Fibroblast of skin of abdomen (primary cell): ENCODE measurements at regions not wholly inside any gene's neighbourhood (a gene's known extent, or its start where the extent isn't known, plus 50 kb on each side); places are given as distances from the start of the nearest gene placed in this dataset.

Experiments used
- DNase-seq: peaks from one replicate; pipeline ENCODE4 v3.0.0-alpha.2; 2013

DNA sequence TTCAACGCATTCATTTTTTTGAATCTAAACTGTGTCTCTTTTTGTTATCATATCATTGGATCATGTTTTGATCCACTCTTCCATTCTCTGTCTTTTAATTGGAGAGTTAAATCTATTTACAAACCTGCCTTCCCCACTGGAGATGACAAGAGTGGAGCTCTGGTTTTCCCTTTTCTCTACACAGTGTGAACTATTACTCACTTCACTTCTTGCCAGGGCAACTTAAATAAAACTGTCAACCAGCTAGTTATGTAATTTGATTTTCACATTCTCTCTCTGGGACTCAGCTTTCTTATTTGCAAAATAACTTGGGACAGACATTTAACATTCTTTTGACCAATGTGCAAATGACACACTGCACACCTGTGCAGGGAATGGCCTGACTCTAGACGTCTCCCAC, 230.8 kb upstream of the CST7 start:
- DNase-seq, result no peak

DNA sequence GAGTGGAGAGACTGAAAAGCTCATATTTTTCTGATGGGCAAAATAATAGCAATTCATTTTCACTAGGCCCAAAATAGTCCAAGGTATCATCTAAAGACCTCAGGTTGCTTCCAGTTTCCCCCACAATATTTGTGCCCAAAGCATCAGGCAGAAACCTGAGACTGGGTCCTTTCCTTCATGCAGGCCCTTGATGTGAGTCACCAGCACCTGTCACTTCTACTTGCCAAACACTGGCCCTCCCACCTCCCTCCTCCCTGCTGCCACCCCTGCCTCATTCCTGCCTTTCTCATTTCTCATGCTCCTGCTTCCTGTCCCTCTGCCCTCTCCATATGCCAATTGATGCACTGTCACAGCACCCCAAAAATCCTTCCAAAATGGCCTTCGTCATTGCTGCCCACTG, 230.4 kb upstream of the CST7 start:
- DNase-seq, result no peak

GRCh38 chr20:24720957-24721356, 228.1 kb upstream of the CST7 start:
- no peak for DNase-seq

DNA sequence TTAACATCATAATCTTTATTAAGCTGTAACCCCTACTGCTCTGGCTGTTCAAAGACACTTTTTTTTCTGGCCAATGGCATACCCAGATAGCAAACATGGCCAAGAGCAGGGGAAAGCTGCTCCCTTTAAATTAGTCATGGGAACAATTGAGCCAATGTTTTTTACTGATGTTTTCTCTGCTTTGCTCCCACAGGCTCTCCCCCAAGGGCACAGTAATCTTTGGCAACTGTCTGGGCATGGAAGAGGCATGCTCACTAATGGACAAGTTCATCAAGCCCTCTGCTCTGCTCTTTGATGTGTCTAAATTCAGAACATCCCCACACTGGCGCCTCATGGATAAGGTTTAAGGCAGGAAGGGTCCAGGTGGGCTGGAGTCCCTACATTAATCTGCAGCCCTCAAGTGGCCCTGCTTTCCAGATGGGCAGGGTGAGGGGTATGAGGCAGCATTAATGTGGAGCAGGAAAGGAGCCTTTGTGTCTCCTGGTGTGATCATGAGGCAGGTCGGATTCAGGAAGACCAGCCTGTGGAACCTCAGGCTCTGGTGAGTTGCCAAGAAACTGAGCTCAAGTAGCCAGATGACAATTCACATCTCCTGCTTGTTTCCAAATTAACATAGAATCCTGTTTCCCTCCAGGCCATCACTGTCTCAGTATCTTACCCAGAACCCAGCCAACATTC, 227.0 kb upstream of the CST7 start:
- DNase-seq, result no peak

DNA sequence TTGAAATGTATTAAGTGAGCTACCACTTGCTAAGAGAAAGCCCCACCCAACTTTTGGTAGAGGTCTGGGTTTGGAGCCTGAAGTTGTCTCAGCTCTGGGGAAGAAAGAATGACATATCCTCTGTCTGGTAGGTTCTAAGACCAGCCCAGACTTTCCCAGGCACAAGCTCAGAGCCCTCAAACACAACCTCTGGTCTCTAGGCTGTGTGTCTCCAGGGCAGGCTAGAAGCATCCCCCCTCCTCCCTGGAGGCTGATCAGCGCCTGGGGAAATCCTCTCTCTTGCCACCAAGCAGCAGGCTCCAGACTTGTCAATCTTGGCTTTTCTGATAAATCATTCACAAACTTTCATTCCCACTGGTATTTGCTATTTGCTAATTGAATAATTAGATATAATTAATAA, 226.5 kb upstream of the CST7 start:
- DNase-seq, result no peak

- no peak for DNase-seq
These were observed 225.9 kb upstream of the CST7 start for GRCh38 chr20:24723186-24723585.

DNA sequence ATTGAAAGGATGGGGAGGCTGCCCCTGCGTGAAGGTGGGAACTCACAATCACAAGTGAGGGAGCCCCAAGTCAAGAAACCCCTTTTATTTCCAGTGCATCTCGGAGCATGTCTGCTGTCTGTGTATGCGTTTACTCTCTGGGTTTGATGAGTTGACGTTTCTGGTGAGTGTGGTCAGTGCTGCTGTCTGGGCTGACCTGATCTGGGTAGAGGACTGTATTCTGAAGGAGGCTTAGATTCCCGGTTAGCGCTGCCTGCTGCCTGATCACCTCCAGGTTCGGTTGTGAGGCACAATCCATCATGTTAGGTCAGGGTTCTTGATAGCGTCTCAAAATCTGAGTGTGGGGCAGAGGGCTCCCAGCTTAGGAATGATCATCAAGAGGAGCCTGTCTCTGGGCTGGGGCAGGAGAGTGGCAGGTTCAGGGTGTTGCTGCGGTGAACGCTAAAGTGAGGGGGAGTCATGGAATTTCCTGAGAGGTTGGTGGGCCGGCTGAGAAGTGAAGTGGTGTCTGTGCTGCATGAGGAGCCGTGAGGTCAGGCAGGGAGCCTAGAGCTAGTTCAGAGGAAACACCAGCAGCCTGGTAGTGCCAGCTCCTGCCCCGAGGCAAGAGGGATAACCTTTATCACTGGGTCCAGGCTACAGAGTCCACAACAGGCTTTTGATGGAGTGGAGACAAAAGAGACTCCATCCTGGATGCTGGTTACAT, 225.3 kb upstream of the CST7 start:
- DNase-seq, result no peak

- DNase-seq, result no peak
These were observed 224.0 kb upstream of the CST7 start for GRCh38 chr20:24724982-24725533.

- no peak for DNase-seq
These were observed 221.3 kb upstream of the CST7 start for GRCh38 chr20:24727795-24728194.

DNA sequence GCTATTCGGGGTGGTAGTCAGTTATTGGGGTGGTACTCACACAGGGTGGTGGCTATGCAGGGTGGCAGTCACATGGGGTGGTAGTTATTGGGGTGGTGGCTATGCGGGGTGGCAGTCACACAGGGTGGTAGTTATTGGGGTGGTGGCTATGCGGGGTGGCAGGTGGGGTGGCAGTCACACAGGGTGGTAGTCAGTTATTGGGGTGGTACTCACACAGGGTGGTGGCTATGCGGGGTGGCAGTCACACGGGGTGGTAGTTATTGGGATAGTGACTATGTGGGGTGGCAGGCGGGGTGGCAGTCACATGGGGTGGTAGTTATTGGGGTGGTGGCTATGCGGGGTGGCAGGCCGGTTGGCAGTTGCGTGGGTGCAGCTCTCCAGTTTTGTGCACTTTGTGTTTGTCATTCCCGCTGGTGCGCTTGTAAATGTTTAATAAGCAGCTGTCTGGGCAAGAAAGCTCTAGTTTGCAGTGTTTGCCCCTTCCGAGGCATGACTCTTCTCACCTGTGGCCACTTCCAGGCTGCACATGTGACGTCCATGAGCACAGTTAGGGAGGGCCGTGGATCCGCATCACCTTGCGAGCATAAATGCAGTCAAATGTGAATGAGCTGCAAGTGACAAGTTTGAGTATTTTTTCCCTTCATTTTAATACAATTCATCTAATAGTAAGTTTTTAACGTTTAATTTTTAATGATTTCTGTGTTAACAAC, 219.0 kb upstream of the CST7 start:
- no peak for DNase-seq

DNA sequence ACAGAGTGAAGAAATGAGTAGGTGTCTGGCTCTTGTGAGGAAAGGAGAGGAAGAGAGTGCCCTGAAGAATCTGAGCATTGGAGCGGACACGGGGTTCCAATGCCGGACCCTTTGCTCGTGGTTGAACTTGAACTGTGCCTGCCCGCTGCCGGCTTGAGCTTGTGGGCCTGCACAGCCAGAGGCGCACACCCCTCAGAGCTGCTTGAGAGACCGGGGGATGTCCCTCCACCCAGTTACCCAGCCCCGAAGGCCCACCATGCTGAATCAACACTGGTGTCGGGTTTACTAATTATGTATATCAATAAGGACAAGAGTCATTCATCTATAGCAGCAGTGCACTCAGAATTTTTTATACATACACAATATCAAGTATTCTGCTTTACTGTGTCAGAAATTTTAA, 218.3 kb upstream of the CST7 start:
- DNase-seq, result no peak

GRCh38 chr20:24731312-24731711, 217.8 kb upstream of the CST7 start:
- no peak for DNase-seq

DNA sequence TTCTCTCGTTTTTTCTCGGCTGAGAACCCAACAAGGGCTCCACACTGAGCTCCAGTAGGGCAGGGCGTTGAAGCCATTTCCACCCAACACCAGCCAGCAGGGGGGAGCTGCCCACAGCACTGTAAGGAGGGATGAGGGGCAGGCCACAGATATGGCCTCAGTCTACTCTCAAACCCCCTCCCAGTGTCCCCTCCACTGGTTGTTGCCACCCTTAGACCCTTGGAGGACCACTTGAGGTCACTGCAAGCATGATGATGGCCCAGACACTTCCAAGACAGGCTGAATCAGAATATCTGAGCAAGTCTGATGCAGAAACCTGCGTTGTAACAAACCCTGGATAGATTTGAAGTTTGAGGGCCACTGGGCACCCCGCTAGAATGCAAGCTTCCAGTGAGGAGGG, 217.0 kb upstream of the CST7 start:
- no peak for DNase-seq

DNA sequence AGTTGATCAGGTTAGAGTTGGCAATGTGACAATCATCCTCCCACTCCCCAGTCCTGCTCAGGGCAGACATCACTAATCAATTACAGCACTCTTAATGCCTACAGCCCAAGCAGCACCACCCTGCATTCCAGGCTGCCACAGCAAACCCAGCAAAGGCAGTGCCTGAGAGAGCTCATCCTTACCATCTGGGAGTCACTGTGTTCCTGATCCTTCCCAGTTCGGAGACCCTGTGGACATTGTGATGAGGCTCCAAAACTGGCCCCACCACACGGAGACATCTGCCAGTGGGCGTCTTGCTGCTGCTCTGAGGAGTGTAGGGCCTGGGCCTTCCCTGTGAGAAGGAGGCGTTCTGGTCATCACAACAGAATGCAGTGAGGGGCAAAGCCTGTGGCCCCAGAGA, 216.5 kb upstream of the CST7 start:
- no peak for DNase-seq

DNA sequence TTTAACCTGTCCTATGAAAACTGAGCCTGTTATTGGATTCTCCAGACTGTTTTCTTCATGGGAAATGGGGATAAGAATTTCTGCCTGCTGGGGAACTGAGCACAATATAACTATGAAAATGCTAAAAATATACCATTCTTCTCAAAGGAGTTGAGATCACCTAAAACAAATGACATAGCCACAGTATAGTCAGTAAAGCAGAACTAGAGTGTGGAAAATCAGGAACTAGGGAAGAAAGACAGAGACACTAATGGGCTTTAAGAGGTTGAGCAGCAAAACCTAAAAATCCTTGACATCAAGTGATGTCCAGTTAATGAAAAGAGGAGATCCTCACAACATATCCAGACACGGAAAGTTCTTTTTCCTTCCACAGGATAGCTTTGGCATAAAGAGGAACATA, 215.7 kb upstream of the CST7 start:
- no peak for DNase-seq

GRCh38 chr20:24734139-24734538, 214.9 kb upstream of the CST7 start:
- DNase-seq, result no peak

DNA sequence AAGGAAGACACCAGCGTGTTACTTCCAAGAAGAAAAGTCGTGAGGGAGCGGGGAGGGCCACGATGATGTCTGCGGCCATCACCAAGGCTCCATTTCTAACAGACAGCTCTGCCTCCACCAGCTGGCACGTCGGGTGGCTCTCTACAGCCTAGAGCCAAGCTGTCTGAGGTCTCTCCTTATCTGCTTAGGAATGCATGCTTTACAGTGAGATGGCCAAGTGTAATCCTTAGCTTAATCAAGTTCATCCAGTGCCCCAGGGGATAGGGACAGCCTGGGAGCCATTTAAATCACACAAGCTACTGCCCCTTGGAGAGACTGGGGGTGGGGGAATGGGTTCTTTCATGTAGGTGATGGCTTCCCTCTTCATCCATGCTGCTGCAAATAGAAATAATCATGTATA, 213.8 kb upstream of the CST7 start:
- DNase-seq, result no peak

DNA sequence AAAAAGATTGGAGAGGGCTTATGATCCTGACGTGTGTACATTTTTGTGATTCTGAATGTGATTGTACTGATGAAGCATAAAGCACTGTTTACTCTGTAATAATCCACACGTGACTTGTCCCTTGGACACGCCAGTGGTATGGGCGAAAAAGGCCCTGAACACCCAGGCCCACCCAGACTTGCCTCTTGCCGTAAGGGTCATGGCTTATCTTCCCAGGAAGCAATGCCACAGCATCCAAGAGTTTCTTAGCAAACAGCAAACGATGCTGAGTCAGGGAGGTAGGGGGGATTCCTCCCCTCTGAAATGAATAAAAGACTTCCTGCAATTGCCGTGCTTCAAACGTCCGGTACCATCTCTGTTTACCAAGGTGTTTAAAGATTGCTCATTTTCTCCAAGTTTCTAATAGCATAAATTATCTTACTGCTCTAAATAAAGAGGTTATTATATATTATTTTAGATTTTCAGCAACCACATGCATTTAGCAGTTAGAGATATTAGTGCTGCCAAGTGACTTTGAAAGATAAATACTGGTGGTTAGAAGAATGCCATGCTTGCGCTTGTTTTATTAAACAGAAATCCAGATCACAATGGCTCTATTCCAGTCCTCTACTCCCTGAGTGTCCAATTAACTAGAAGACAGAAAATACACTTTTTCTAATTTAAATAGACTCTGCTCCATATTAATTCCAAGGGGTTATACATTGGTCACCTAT, 212.8 kb upstream of the CST7 start:
- no peak for DNase-seq

DNA sequence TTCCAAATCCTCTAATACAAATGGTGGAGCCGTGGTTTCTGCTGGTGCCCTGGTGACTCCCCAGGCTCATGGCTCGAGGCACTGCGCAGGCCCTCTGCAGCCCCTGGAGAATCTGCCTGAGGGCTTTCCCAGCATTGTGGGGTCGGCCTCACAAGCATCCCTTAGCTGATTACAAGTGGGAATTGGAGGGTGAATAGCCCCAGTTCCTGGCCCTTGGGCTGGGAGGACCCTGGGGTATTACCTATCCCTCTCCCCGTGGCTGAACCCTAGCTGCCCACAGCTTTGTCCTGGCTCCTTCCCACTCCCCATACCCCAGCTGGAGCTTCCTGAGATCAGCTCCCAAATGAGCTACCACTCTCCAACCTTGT, 212.2 kb upstream of the CST7 start:
- no peak for DNase-seq

GRCh38 chr20:24737212-24737850, 211.7 kb upstream of the CST7 start:
- DNase-seq, result no peak

DNA sequence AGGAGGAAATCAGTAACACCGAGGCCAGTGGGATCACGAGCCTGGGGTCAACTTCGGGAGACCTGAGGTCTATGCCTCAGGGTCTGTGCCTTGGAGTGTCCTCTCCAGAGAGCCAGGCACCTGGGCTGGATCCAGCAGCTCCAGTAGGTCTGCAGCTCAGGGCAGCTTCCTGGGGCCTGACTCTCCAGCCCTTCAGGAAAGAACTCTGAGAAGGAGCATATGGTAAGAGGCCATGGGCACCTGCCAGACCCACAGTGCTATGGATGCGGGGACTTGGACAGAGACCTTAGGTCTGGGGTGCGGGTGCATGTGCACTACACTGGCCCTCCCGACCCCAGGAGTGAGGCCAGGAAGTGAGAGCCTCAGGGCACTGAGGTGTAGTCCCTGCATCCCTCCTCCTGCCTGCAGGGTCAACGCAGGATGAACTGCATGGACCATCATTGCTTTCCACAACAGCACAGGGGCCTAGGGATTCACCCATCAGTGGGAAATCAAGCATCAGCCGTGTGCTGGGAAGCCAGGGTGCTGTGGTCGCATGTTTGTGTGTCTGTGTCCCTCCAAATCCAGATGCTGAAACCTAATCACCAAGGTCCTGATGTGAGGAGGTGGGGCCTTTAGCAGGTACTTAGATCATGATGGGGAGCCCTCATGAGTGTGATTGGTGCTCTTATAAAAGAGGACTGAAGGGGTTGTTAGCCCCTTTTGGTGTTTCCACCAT, 210.9 kb upstream of the CST7 start:
- no peak for DNase-seq
